H1 (cell line): ENCODE measurements at regions not wholly inside any gene's neighbourhood (a gene's known extent, or its start where the extent isn't known, plus 50 kb on each side); places are given as distances from the start of the nearest gene placed in this dataset.

ENCODE experiments used
- ASH2L ChIP-seq: fragments of 200-600, 300-600 bp; sonication (generic); IDR thresholded peaks from one replicate; pipeline ENCODE4 v1.7.1; 2017; ENCODE audit warnings: low read length
- EP300 ChIP-seq, 2 experiments: IDR thresholded peaks; 1 replicate in 1 of 2; 2 replicates in 1 of 2; pipeline ENCODE4 v1.6.1; 2011 to 2012; ENCODE audit warnings: low read depth in 2 of 2, low read length in 2 of 2, mild to moderate bottlenecking in 2 of 2, borderline replicate concordance in 1 of 2, inconsistent platforms in 1 of 2, moderate library complexity in 1 of 2
- EZH2 ChIP-seq: fragments of 200-600 bp; sonication (generic); IDR thresholded peaks from 2 replicates; pipeline ENCODE4 v1.7.1; 2012; ENCODE audit warnings: low read depth, mild to moderate bottlenecking, moderate library complexity, low read length, inconsistent platforms; ENCODE audit not compliant: severe bottlenecking
- KDM1A ChIP-seq: fragments of 200-600, 300-600 bp; sonication (generic); IDR thresholded peaks from 2 replicates; pipeline ENCODE4 v1.7.1; 2016; ENCODE audit warnings: mild to moderate bottlenecking, low read length, borderline replicate concordance
- YY1 ChIP-seq: IDR thresholded peaks from 2 replicates; pipeline ENCODE4 v1.6.1; 2011; ENCODE audit warnings: low read depth, mild to moderate bottlenecking, low read length

GRCh38 chr17:51419476-51419875 lies 159.1 kb downstream of the UTP18 start:
- TF ChIP-seq ASH2L (no peak), EP300 (IDR thresholded peaks at IDR 0.05; ENCODE audit: borderline replicate concordance in 1 of 2, low read depth in 2 of 2, low read length in 2 of 2) (no peak), KDM1A (no peak), EZH2 (no peak), YY1 (no peak)
